CD4-positive, alpha-beta memory T cell (primary cell): ENCODE measurements at regions not wholly inside any gene's neighbourhood (a gene's known extent, or its start where the extent isn't known, plus 50 kb on each side); places are given as distances from the start of the nearest gene placed in this dataset.
"Not testable (repeated sequence)": the region's sequence is repeated elsewhere in the genome, so short reads cannot be mapped to it uniquely, and the experiment has no call there.

Experiments
- CTCF ChIA-PET: fragments of 350-600 bp; sonication (Branson Sonifier 250); formaldehyde crosslinking; loops from one replicate; lab custom pipeline; 2021; ENCODE audit warnings: inconsistent platforms; ENCODE audit not compliant: partially characterized antibody; lab: Charles Lee
- POLR2A ChIA-PET: fragments of 350-600 bp; sonication (Branson Sonifier 250); formaldehyde crosslinking; loops from one replicate; lab custom pipeline; 2021; ENCODE audit not compliant: partially characterized antibody; lab: Charles Lee
- DNase-seq, 5 donors: peaks; one replicate each; pipeline versions ENCODE4 v3.0.0 to v3.0.0-alpha.2; 2020 to 2022; ENCODE audit warnings: mixed read lengths in 1 of 5
- H3K27ac ChIP-seq: one replicate; pipeline ENCODE4 v1.7.0; 2013; ENCODE audit warnings: low read depth, low read length
- H3K27me3 ChIP-seq: 2 replicates; pipeline ENCODE4 v1.7.0; 2013; ENCODE audit warnings: mild to moderate bottlenecking, low read length, moderate library complexity; ENCODE audit not compliant: insufficient read depth
- H3K36me3 ChIP-seq: 2 replicates; pipeline ENCODE4 v1.7.0; 2013; ENCODE audit warnings: mild to moderate bottlenecking, low read length, moderate library complexity; ENCODE audit not compliant: insufficient read depth
- H3K4me1 ChIP-seq: 2 replicates; pipeline ENCODE4 v1.7.0; 2013; ENCODE audit warnings: mild to moderate bottlenecking, low read length, moderate library complexity; ENCODE audit not compliant: insufficient read depth
- H3K4me3 ChIP-seq, 2 donors: one replicate each; pipeline ENCODE4 v1.7.0; 2013; ENCODE audit warnings: low read length in 2 of 2, mild to moderate bottlenecking in 1 of 2
- H3K9me3 ChIP-seq, 2 donors: one replicate each; pipeline ENCODE4 v1.7.0; 2013; ENCODE audit warnings: low read length in 2 of 2, control low read depth in 1 of 2; ENCODE audit not compliant: control insufficient read depth in 1 of 2
- H3K27ac Mint-ChIP-seq, 7 donors: one replicate each; pipeline ENCODE4 v1.8.0; 2020 to 2021; ENCODE audit warnings: mixed read lengths in 7 of 7, mild to moderate bottlenecking in 6 of 7, inconsistent platforms in 3 of 7, moderate library complexity in 3 of 7
- H3K27me3 Mint-ChIP-seq, 2 donors: one replicate each; pipeline ENCODE4 v1.8.0; 2020 to 2021; ENCODE audit warnings: mixed read lengths in 2 of 2
- H3K36me3 Mint-ChIP-seq, 2 donors: one replicate each; pipeline ENCODE4 v1.8.0; 2020 to 2021; ENCODE audit warnings: mixed read lengths in 2 of 2, inconsistent platforms in 1 of 2, mild to moderate bottlenecking in 1 of 2
- H3K4me1 Mint-ChIP-seq, 4 donors: one replicate each; pipeline ENCODE4 v1.8.0; 2020 to 2021; ENCODE audit warnings: mixed read lengths in 4 of 4, mild to moderate bottlenecking in 1 of 4
- H3K4me3 Mint-ChIP-seq, 8 donors: one replicate each; pipeline ENCODE4 v1.8.0; 2020 to 2021; ENCODE audit warnings: mixed read lengths in 8 of 8, mild to moderate bottlenecking in 7 of 8, moderate library complexity in 6 of 8, inconsistent platforms in 3 of 8
- H3K9me3 Mint-ChIP-seq, 8 donors: one replicate each; pipeline ENCODE4 v1.8.0; 2020 to 2021; ENCODE audit warnings: mixed read lengths in 8 of 8, mild to moderate bottlenecking in 5 of 8, inconsistent platforms in 3 of 8, moderate library complexity in 1 of 8
- intact Hi-C: fragments of 100-400 bp; cut with micrococcal nuclease; formaldehyde crosslinking; loops from one replicate; pipeline ENCODE4 v1.15.1; 2023

DNA sequence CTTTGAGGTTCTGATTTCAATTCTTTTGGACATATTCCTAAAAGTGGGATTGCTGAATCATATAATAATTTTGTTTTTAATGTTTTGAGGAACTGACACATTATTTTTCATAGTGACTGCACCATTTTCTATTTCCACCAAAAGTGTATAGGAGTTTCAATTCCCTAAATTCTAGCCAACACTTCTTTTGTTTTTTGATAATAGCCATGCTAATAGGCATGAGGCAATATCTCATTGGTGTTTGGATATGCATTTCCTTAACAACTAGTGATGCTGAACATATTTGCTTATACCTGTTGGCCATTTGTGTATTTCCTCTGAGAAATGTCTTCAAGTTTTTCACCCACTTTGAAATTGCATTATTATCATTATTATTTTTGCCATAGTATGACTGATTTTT, 186.4 kb upstream of the POTEB3 start:
- H3K4me3 Mint-ChIP-seq, DNase-seq, H3K4me1 ChIP-seq, H3K4me1 Mint-ChIP-seq, H3K27me3 ChIP-seq, POLR2A ChIA-PET, H3K36me3 ChIP-seq, H3K27ac ChIP-seq, CTCF ChIA-PET, intact Hi-C loops, H3K9me3 ChIP-seq, H3K36me3 Mint-ChIP-seq, H3K27ac Mint-ChIP-seq, H3K9me3 Mint-ChIP-seq, H3K4me3 ChIP-seq, H3K27me3 Mint-ChIP-seq: not testable (repeated sequence)

DNA sequence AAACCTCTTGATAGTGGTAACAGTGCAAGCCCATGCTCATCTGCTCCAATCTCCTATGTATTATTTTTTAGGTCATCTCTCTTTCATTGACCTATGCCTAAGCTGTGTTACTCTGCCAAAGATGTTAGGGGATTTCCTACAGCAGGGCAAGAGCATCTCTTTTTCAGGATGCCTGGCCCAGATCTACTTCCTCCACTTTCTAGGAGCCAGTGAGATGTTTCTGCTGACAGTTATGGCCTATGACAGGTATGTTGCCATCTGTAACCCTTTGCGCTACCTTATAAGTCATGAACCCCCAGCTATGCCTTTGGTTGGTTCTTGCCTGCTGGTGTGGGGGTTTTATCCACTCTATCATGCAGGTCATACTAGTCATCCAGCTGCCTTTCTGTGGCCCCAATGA, 168.9 kb upstream of the POTEB3 start:
- H3K27me3 ChIP-seq, H3K4me1 ChIP-seq, DNase-seq, H3K4me1 Mint-ChIP-seq, H3K27ac Mint-ChIP-seq, H3K4me3 ChIP-seq, H3K36me3 Mint-ChIP-seq, H3K36me3 ChIP-seq, POLR2A ChIA-PET, H3K27ac ChIP-seq, H3K9me3 ChIP-seq, H3K9me3 Mint-ChIP-seq, H3K27me3 Mint-ChIP-seq, CTCF ChIA-PET, intact Hi-C loops, H3K4me3 Mint-ChIP-seq: not testable (repeated sequence)

DNA sequence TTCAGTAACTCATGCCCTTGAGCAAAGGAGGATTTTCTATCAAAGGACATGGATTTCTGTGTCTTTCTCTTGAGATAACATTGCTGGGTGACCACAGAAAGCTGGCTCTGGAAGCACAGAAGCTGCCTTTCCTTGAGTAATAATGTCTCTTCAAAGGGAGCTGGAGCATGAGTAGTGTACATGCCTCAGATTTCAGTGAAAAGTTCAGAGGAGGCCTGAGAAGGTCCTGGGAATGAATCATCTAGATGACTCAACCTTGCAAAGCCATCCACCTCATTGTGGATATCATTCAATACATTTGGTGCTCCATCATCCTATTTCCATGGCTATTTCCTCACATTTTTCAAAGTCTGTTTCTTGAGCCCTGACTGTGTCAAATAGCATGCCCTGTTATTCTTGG, 125.1 kb upstream of the POTEB3 start:
- DNase-seq, H3K4me3 ChIP-seq, H3K4me1 ChIP-seq, H3K27me3 ChIP-seq, H3K4me1 Mint-ChIP-seq, H3K9me3 Mint-ChIP-seq, H3K9me3 ChIP-seq, H3K36me3 ChIP-seq, H3K27me3 Mint-ChIP-seq, CTCF ChIA-PET, H3K4me3 Mint-ChIP-seq, H3K36me3 Mint-ChIP-seq, H3K27ac ChIP-seq, intact Hi-C loops, H3K27ac Mint-ChIP-seq, POLR2A ChIA-PET: not testable (repeated sequence)

DNA sequence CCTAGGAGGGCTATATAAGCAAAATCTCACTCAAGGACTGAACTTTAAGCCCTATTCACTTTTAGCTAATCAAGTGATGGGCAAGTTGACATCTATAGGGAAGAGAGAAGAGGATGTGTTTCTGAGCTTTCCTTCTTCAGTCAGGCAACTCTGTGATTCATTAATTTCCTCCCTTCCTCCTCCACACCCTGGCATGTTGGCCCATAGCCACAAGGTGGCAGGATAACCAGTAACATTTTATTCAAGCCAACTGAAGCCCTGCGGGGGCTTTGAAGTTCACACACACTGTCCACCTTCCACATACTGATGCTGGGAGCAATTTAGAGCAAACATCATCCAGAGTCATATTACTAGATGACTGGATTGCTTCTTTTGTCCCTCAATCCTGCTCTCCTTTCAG, 111.5 kb upstream of the POTEB3 start:
- CTCF ChIA-PET, H3K4me1 Mint-ChIP-seq, H3K27ac Mint-ChIP-seq, POLR2A ChIA-PET, H3K27me3 Mint-ChIP-seq, H3K36me3 ChIP-seq, H3K4me1 ChIP-seq, H3K27ac ChIP-seq, H3K9me3 Mint-ChIP-seq, H3K4me3 Mint-ChIP-seq, DNase-seq, H3K36me3 Mint-ChIP-seq, H3K27me3 ChIP-seq, H3K9me3 ChIP-seq, intact Hi-C loops, H3K4me3 ChIP-seq: not testable (repeated sequence)

DNA sequence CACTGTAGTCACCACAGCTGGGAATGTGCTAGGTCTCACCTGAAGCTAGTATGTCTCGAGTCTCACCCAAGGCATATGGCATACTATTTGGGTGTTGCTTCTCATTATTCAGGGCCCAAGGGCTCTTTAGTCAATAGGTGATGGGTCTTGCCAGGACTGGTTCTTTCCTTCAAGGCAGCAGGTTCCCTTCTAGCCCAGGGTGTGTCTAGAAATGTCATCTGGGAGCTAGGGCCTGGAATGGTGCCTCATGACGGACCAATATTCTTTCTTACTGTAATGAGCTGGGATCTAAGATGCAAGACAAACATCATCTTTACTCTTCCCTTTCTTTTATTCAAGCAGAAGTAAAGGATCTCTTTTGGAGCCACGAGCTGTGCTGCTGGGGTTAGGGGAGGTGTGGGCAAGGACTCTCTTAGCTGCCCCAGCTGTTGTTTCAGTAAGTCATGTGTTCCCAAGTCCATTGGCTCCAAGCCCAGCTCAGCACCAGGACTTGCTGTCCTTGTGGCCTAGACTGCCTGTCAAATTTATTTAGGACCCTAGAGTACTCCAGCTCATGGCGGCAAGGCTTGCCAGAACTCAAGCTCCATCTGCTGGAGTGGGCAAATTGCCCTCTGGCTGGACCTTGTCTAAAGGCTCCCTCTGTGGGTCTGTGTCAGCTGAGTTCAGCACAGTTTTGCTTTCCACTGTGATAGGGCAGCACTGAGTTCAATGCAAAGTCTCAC, 106.0 kb upstream of the POTEB3 start:
- H3K4me1 ChIP-seq, H3K27me3 Mint-ChIP-seq, H3K4me3 ChIP-seq, H3K4me3 Mint-ChIP-seq, H3K36me3 ChIP-seq, H3K9me3 Mint-ChIP-seq, H3K27ac Mint-ChIP-seq, intact Hi-C loops, H3K27ac ChIP-seq, H3K4me1 Mint-ChIP-seq, CTCF ChIA-PET, H3K36me3 Mint-ChIP-seq, H3K9me3 ChIP-seq, POLR2A ChIA-PET, H3K27me3 ChIP-seq: not testable (repeated sequence)
- DNase-seq: peak in 1 of 5 donors; percentile 1

DNA sequence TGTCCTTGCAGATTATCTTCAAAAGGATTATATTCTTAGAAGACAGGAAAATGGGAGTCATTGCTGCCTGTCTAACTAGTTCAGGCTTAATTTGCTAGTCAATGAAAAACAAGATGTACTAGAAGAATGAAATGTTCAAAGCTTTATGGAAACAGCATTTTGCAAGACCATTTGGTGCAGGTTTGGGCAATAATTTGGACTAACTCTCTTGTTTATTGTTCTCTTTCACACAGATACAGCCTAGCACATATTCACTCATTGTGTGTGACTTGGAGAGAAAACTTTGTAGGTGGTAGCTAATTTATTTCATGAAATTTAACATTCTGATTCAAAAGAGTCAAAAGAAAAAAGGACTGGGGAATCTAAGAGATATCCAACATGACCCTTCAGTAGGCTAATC, 92.5 kb upstream of the POTEB3 start:
- H3K27me3 ChIP-seq, intact Hi-C loops, H3K9me3 ChIP-seq, H3K36me3 ChIP-seq, DNase-seq, H3K4me1 ChIP-seq, H3K36me3 Mint-ChIP-seq, H3K4me3 Mint-ChIP-seq, H3K27ac Mint-ChIP-seq, POLR2A ChIA-PET, CTCF ChIA-PET, H3K4me3 ChIP-seq, H3K4me1 Mint-ChIP-seq, H3K27me3 Mint-ChIP-seq, H3K27ac ChIP-seq: not testable (repeated sequence)
- H3K9me3 Mint-ChIP-seq: peaks cover 0 to 15% (median 0%) of the 10 kb centered on the region in 8 donors

DNA sequence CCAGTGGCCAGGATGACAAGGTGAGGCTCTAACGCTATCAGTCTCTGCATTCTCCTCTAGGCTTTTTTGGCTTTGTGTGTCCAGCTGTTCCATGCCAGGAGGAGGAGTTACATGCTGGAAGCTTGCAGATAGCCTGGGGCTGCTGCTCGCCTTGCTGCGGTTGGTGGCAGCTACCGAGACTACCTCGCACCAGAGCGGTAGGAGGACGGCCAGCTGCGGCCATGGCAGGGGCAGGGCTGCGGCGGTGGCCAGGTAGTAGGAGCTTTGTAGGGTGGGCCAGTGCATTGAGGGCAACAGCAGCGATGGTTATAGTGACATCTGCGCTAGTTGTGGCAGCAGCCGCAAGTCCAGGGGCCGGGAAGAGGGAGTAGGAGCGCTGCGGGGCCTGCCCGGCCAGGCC, 75.9 kb upstream of the POTEB3 start:
- DNase-seq, H3K27me3 Mint-ChIP-seq, H3K4me1 Mint-ChIP-seq, H3K4me1 ChIP-seq, intact Hi-C loops, H3K27me3 ChIP-seq, H3K36me3 Mint-ChIP-seq, H3K27ac Mint-ChIP-seq, H3K36me3 ChIP-seq, POLR2A ChIA-PET, CTCF ChIA-PET, H3K27ac ChIP-seq, H3K4me3 ChIP-seq, H3K4me3 Mint-ChIP-seq, H3K9me3 ChIP-seq, H3K9me3 Mint-ChIP-seq: not testable (repeated sequence)

DNA sequence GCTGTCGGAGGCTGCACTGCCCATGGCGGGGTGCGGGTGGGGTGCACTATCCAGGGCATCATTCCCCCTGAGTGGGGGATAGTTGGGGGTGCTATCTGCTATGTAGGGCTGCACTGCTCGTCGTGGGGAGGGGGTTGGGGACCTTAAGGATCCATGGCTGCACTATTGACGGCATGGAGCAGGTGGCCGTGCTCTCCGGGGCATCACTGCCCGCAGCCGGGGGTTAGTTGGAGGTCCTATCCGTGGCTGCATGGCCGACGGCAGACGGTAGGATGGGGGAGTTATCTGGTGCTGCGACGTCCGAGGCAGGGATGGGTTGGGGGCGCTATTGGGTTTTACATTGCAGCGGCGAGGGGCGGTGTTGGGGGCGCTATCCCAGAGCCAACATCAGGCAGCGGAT, 75.0 kb upstream of the POTEB3 start:
- H3K27ac ChIP-seq, H3K27me3 ChIP-seq, H3K36me3 Mint-ChIP-seq, H3K4me1 ChIP-seq, H3K27me3 Mint-ChIP-seq, DNase-seq, H3K9me3 ChIP-seq, H3K4me3 Mint-ChIP-seq, H3K9me3 Mint-ChIP-seq, H3K4me1 Mint-ChIP-seq, H3K36me3 ChIP-seq, CTCF ChIA-PET, intact Hi-C loops, POLR2A ChIA-PET, H3K4me3 ChIP-seq, H3K27ac Mint-ChIP-seq: not testable (repeated sequence)
